Loucy (cell line): ENCODE measurements at regions not wholly inside any gene's neighbourhood (a gene's known extent, or its start where the extent isn't known, plus 50 kb on each side); places are given as distances from the start of the nearest gene placed in this dataset.

Experiments used
- H2AFZ ChIP-seq: fragments of 200-600 bp; sonication (generic); 2 replicates; pipeline ENCODE4 v1.6.0; 2016; ENCODE audit warnings: antibody characterized with exemption, mild to moderate bottlenecking, low read length, moderate library complexity
- H3F3A ChIP-seq: fragments of 200-600 bp; 2 replicates; pipeline ENCODE4 v1.6.0; 2016; ENCODE audit warnings: antibody characterized with exemption, low read depth, mild to moderate bottlenecking
- H3K27me3 ChIP-seq: fragments of 200-600 bp; sonication (generic); 2 replicates; pipeline ENCODE4 v1.6.1; 2014; ENCODE audit warnings: low read length, mild to moderate bottlenecking; ENCODE audit not compliant: insufficient read depth, poor library complexity, severe bottlenecking
- H3K36me3 ChIP-seq: fragments of 200-600 bp; sonication (generic); 2 replicates; pipeline ENCODE4 v1.6.1; 2016; ENCODE audit warnings: low read length; ENCODE audit not compliant: insufficient read depth
- H3K4me1 ChIP-seq: fragments of 200-600 bp; sonication (generic); 2 replicates; pipeline ENCODE4 v1.5.1; 2014; ENCODE audit warnings: low read length, mild to moderate bottlenecking; ENCODE audit not compliant: insufficient read depth, poor library complexity, severe bottlenecking
- H3K4me2 ChIP-seq: fragments of 200-600 bp; sonication (generic); 2 replicates; pipeline ENCODE4 v1.6.0; 2014; ENCODE audit warnings: antibody characterized with exemption, low read length, low read depth, mild to moderate bottlenecking; ENCODE audit not compliant: poor library complexity, severe bottlenecking
- H3K4me3 ChIP-seq: fragments of 200-600 bp; sonication (generic); 2 replicates; pipeline ENCODE4 v1.5.1; 2014; ENCODE audit warnings: low read length, mild to moderate bottlenecking, mixed read lengths; ENCODE audit not compliant: poor library complexity, severe bottlenecking
- H3K79me2 ChIP-seq: fragments of 200-600 bp; sonication (generic); 2 replicates; pipeline ENCODE4 v1.6.1; 2014; ENCODE audit warnings: low read length; ENCODE audit not compliant: insufficient read depth
- H3K9ac ChIP-seq: fragments of 200-600 bp; sonication (generic); 2 replicates; pipeline ENCODE4 v1.6.0; 2014; ENCODE audit warnings: mild to moderate bottlenecking, low read depth, low read length, moderate library complexity; ENCODE audit not compliant: poor library complexity, severe bottlenecking
- H3K9me2 ChIP-seq: fragments of 200-600 bp; sonication (generic); replicated peaks from 2 replicates; pipeline ENCODE4 v1.6.1; 2016; ENCODE audit warnings: low read depth, low read length, mixed read lengths
- H3K9me3 ChIP-seq: fragments of 200-600 bp; sonication (generic); 2 replicates; pipeline ENCODE4 v1.6.1; 2014; ENCODE audit warnings: mild to moderate bottlenecking, antibody characterized with exemption, low read length, low read depth; ENCODE audit not compliant: insufficient read depth
- H4K20me1 ChIP-seq: fragments of 200-600 bp; sonication (generic); 2 replicates; pipeline ENCODE4 v1.6.0; 2014; ENCODE audit warnings: antibody characterized with exemption, low read length, mild to moderate bottlenecking; ENCODE audit not compliant: insufficient read depth, poor library complexity, severe bottlenecking
- EZH2phosphoT487 ChIP-seq: fragments of 200-600 bp; IDR thresholded peaks from 2 replicates; pipeline ENCODE4 v1.6.1; 2018; ENCODE audit warnings: antibody characterized with exemption, mild to moderate bottlenecking, moderate library complexity, borderline replicate concordance
- TF ChIP-seq, protein P1 (sequence below): fragments of 200-600 bp; sonication (generic); conservative IDR thresholded peaks from 2 replicates; pipeline ENCODE4 v1.5.1; 2014; ENCODE audit warnings: mild to moderate bottlenecking, antibody characterized with exemption, low read length

GRCh38 chr2:146602383-146602782 lies 1242.4 kb upstream of the ACVR2A start:
- H3K79me2 ChIP-seq: no peaks in the 10 kb centered on the region
- no peak overlapping the region for H3K4me2 ChIP-seq
- H4K20me1 ChIP-seq: no peaks in the 10 kb centered on the region
- TF ChIP-seq EZH2phosphoT487: no peak
- TF ChIP-seq, protein P1, sequence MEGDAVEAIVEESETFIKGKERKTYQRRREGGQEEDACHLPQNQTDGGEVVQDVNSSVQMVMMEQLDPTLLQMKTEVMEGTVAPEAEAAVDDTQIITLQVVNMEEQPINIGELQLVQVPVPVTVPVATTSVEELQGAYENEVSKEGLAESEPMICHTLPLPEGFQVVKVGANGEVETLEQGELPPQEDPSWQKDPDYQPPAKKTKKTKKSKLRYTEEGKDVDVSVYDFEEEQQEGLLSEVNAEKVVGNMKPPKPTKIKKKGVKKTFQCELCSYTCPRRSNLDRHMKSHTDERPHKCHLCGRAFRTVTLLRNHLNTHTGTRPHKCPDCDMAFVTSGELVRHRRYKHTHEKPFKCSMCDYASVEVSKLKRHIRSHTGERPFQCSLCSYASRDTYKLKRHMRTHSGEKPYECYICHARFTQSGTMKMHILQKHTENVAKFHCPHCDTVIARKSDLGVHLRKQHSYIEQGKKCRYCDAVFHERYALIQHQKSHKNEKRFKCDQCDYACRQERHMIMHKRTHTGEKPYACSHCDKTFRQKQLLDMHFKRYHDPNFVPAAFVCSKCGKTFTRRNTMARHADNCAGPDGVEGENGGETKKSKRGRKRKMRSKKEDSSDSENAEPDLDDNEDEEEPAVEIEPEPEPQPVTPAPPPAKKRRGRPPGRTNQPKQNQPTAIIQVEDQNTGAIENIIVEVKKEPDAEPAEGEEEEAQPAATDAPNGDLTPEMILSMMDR: no peak
- H3K36me3 ChIP-seq: no peaks in the 10 kb centered on the region
- H3K9ac ChIP-seq: no peak overlapping the region
- H3K9me2 ChIP-seq: no peaks in the 10 kb centered on the region
- H3K4me3 ChIP-seq: no peak overlapping the region
- H2AFZ ChIP-seq: no peak overlapping the region
- no peaks in the 10 kb centered on the region for H3K9me3 ChIP-seq
- H3F3A ChIP-seq: no peaks in the 10 kb centered on the region
- no peaks in the 10 kb centered on the region for H3K27me3 ChIP-seq
- H3K4me1 ChIP-seq: no peaks in the 10 kb centered on the region

GRCh38 chr2:146598791-146599190 lies 1246.0 kb upstream of the ACVR2A start:
- Histone ChIP-seq H4K20me1 (no peaks in the 10 kb centered on the region), H3K79me2 (no peaks in the 10 kb centered on the region), H3F3A (no peaks in the 10 kb centered on the region), H2AFZ (no peak overlapping the region), H3K4me2 (no peak overlapping the region), H3K9me3 (no peaks in the 10 kb centered on the region), H3K9me2 (no peaks in the 10 kb centered on the region), H3K9ac (no peak overlapping the region), H3K36me3 (no peaks in the 10 kb centered on the region), H3K4me1 (no peaks in the 10 kb centered on the region), H3K27me3 (no peaks in the 10 kb centered on the region), H3K4me3 (no peak overlapping the region)
- TF ChIP-seq EZH2phosphoT487: no peak
- TF ChIP-seq, protein P1: no peak

DNA sequence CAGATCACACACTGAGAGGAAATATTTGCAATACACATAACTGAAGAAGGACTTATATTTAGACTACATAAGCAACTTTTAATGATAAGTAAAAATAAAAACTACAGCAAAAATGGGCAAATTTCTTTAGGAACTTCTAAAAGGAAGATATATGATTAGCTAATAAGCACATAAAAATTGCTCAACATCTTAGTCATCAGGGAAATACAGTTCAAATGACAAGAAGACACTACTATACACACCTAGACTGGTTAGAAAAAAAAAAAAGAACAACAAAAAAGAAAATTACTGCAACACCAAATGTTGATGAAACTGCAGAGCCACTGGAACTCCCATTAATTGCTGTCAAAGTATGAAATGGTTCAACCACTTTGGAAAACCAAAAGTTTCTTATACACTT lies 1247.5 kb upstream of the ACVR2A start:
- no peak overlapping the region for H3K9ac ChIP-seq
- H3K79me2 ChIP-seq: no peaks in the 10 kb centered on the region
- no peaks in the 10 kb centered on the region for H3F3A ChIP-seq
- no peak overlapping the region for H3K4me3 ChIP-seq
- H3K9me3 ChIP-seq: no peaks in the 10 kb centered on the region
- H2AFZ ChIP-seq: no peak overlapping the region
- H3K4me1 ChIP-seq: no peaks in the 10 kb centered on the region
- H3K27me3 ChIP-seq: no peaks in the 10 kb centered on the region
- H3K9me2 ChIP-seq: no peaks in the 10 kb centered on the region
- no peaks in the 10 kb centered on the region for H4K20me1 ChIP-seq
- TF ChIP-seq, protein P1: no peak
- TF ChIP-seq EZH2phosphoT487: no peak
- H3K4me2 ChIP-seq: no peak overlapping the region
- no peaks in the 10 kb centered on the region for H3K36me3 ChIP-seq
